Fibroblast of lung (primary cell): ENCODE measurements at regions not wholly inside any gene's neighbourhood (a gene's known extent, or its start where the extent isn't known, plus 50 kb on each side); places are given as distances from the start of the nearest gene placed in this dataset.

Experiments used
- DNase-seq, 2 donors: peaks; one replicate each; pipeline versions ENCODE4 v3.0.0 to v3.0.0-alpha.2; 2010; ENCODE audit warnings: low read depth in 2 of 2
- H2AFZ ChIP-seq: 2 replicates; pipeline ENCODE4 v1.5.1; 2012; ENCODE audit warnings: low read length, control low read depth, inconsistent platforms
- H3K27ac ChIP-seq: 2 replicates; pipeline ENCODE4 v1.5.1; 2011; ENCODE audit warnings: low read length, control low read depth; ENCODE audit not compliant: insufficient read depth
- H3K27me3 ChIP-seq: 2 replicates; pipeline ENCODE4 v1.5.1; 2011; ENCODE audit warnings: mild to moderate bottlenecking, low read length; ENCODE audit not compliant: control insufficient read depth, insufficient read depth
- H3K36me3 ChIP-seq: 2 replicates; pipeline ENCODE4 v1.5.1; 2011; ENCODE audit warnings: low read length; ENCODE audit not compliant: control insufficient read depth, insufficient read depth
- H3K4me1 ChIP-seq: 2 replicates; pipeline ENCODE4 v1.5.1; 2011; ENCODE audit warnings: low read length; ENCODE audit not compliant: control insufficient read depth, insufficient read depth; ENCODE audit errors: extremely low read depth
- H3K4me2 ChIP-seq: 2 replicates; pipeline ENCODE4 v1.5.1; 2011; ENCODE audit warnings: low read length, control low read depth; ENCODE audit not compliant: insufficient read depth; ENCODE audit errors: extremely low read depth
- H3K4me3 ChIP-seq, 4 experiments: fragments of 200-600 bp in 1 of 4; sonication (generic) in 1 of 4; replicated peaks in 1 of 4; 2 replicates each; pipeline ENCODE4 v1.5.1; 2011 to 2016; ENCODE audit warnings: low read length in 4 of 4, low read depth in 3 of 4, mild to moderate bottlenecking in 3 of 4, control low read depth in 2 of 4, inconsistent platforms in 1 of 4, mixed read lengths in 1 of 4; ENCODE audit not compliant: insufficient read depth in 1 of 4; ENCODE audit errors: control extremely low read depth in 1 of 4
- H3K79me2 ChIP-seq: 2 replicates; pipeline ENCODE4 v1.5.1; 2012; ENCODE audit warnings: mild to moderate bottlenecking, low read length, inconsistent platforms; ENCODE audit not compliant: control insufficient read depth, insufficient read depth
- H3K9ac ChIP-seq: 2 replicates; pipeline ENCODE4 v1.5.1; 2011; ENCODE audit warnings: mild to moderate bottlenecking, low read length, control low read depth; ENCODE audit not compliant: insufficient read depth
- H3K9me3 ChIP-seq: 2 replicates; pipeline ENCODE4 v1.5.1; 2012; ENCODE audit warnings: low read depth, low read length; ENCODE audit not compliant: control insufficient read depth, insufficient read depth
- H4K20me1 ChIP-seq: 2 replicates; pipeline ENCODE4 v1.5.1; 2011; ENCODE audit warnings: low read length; ENCODE audit not compliant: control insufficient read depth, insufficient read depth; ENCODE audit errors: extremely low read depth
- EZH2 ChIP-seq: IDR thresholded peaks from 2 replicates; pipeline ENCODE4 v1.5.1; 2012; ENCODE audit warnings: low read length, control low read depth, mild to moderate bottlenecking; ENCODE audit errors: missing control alignments
- TF ChIP-seq, protein P1 (sequence below), 2 donors: IDR thresholded peaks in 1 of 2; conservative IDR thresholded peaks in 1 of 2; 1 replicate in 1 of 2; 2 replicates in 1 of 2; pipeline ENCODE4 v1.5.1; 2011 to 2012; ENCODE audit warnings: low read length in 2 of 2, control low read depth in 1 of 2, inconsistent platforms in 1 of 2, low read depth in 1 of 2, mild to moderate bottlenecking in 1 of 2

DNA sequence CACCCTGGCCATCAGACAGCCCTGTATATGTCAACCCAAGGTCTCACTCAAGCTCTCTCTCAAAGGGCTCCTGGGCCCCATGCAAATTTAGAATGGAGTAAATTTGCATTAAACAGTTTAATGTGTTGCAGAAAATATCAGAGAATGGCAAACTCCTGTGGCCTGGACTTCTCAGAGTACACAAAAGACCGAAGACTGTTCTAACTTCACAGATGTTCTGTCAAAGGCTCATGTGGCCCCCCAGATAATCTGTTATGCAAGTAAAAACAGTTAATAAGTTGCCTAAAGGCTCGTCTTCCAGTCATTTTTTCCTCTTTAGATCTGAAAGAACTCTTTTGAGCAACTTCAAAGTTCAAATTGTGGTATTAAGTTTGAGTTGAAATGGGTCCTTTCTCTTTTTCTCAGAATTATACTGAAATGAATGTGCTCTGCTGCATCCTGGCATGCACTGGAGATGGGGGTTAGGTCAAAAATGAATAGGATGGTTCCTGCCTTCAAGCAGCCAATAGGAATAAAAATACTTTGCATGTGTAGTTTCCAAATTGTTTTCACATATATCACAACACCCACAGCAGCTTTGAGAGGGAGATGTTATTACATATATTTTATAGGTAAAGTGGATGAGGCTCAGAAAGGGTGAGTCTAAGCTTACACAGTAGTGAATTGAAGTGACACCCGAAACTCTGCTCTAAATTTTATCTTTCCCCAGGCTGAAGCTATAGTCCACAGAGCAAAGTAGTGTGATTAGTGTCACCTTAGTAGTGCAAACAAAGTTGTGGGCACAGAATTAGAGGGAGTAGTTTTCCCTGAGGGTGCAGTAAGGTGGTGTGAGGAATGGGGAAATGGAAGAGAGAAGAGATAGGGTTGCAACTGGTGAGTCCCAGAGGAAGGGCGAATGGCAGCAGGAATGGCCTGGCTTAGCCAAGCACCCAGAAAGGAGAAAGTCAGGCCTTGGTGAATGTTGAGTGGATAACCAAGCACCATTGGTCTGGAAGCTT is 205.0 kb upstream of the RFC3 start:
- no peak for TF ChIP-seq EZH2
- TF ChIP-seq, protein P1, sequence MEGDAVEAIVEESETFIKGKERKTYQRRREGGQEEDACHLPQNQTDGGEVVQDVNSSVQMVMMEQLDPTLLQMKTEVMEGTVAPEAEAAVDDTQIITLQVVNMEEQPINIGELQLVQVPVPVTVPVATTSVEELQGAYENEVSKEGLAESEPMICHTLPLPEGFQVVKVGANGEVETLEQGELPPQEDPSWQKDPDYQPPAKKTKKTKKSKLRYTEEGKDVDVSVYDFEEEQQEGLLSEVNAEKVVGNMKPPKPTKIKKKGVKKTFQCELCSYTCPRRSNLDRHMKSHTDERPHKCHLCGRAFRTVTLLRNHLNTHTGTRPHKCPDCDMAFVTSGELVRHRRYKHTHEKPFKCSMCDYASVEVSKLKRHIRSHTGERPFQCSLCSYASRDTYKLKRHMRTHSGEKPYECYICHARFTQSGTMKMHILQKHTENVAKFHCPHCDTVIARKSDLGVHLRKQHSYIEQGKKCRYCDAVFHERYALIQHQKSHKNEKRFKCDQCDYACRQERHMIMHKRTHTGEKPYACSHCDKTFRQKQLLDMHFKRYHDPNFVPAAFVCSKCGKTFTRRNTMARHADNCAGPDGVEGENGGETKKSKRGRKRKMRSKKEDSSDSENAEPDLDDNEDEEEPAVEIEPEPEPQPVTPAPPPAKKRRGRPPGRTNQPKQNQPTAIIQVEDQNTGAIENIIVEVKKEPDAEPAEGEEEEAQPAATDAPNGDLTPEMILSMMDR (conservative IDR thresholded peaks at IDR 0.05 in 1 of 2, IDR thresholded peaks at IDR 0.05 in 1 of 2; ENCODE audit: low read depth in 1 of 2, low read length in 2 of 2), result no peak
- H4K20me1 ChIP-seq, result no peaks in the 10 kb centered on the region
- H3K79me2 ChIP-seq, result no peaks in the 10 kb centered on the region
- no peak overlapping the region for H2AFZ ChIP-seq
- no peak overlapping the region for H3K4me2 ChIP-seq
- H3K9ac ChIP-seq, result no peak overlapping the region
- no peak for DNase-seq
- H3K27me3 ChIP-seq, result no peaks in the 10 kb centered on the region
- H3K4me1 ChIP-seq, result no peaks in the 10 kb centered on the region
- H3K9me3 ChIP-seq, result no peaks in the 10 kb centered on the region
- H3K36me3 ChIP-seq, result no peaks in the 10 kb centered on the region
- no peak overlapping the region for H3K27ac ChIP-seq
- H3K4me3 ChIP-seq, result no peak overlapping the region

DNA sequence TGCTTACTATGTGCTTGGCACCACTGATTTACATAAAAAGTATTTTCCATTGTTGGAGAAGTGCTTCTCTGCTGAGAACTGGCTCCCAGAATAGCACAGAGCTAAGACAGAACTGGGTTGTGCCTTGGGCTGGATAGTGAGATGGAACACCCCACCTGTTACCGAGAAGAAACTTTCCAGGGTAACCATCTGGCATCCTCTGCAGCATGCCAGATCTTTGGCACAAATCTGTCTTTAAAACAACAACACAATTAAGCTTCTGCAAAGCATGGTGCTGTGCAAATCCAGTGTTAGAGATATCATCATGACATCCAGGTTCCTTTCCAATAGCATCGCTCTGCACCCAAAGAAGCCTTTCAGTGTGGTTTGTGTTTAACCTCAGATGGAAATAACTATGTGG is 202.5 kb upstream of the RFC3 start:
- no peak overlapping the region for H2AFZ ChIP-seq
- no peaks in the 10 kb centered on the region for H3K9me3 ChIP-seq
- H3K4me1 ChIP-seq, result no peaks in the 10 kb centered on the region
- no peaks in the 10 kb centered on the region for H4K20me1 ChIP-seq
- no peaks in the 10 kb centered on the region for H3K27me3 ChIP-seq
- no peaks in the 10 kb centered on the region for H3K36me3 ChIP-seq
- no peak overlapping the region for H3K4me2 ChIP-seq
- TF ChIP-seq, protein P1 (conservative IDR thresholded peaks at IDR 0.05 in 1 of 2, IDR thresholded peaks at IDR 0.05 in 1 of 2; ENCODE audit: low read depth in 1 of 2, low read length in 2 of 2), result no peak
- TF ChIP-seq EZH2, result no peak
- H3K27ac ChIP-seq, result no peak overlapping the region
- H3K9ac ChIP-seq, result no peak overlapping the region
- H3K79me2 ChIP-seq, result no peaks in the 10 kb centered on the region
- DNase-seq, result no peak
- H3K4me3 ChIP-seq, result no peak overlapping the region

DNA sequence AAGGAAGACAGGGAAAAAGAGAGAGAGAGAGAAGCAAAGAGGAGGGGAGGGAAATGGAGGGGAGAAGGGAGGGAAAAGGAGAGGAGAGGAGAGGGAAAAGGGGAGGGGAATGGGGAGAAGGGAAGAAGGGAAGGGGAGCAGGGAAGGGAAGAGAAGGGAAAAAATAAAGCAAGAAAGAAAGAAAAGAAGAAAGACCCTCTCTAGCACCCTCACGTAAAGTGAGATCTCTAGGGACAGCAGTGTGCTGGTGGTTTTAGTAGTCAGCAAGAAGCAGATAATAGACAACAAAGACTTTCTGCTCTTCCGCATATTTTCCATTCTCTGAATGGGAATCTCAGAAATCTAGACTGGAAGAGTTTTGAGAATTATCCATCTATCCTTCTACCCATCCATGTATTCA is 201.8 kb upstream of the RFC3 start:
- Histone ChIP-seq H3K4me2 (no peak overlapping the region), H3K9me3 (no peaks in the 10 kb centered on the region), H4K20me1 (no peaks in the 10 kb centered on the region), H3K9ac (no peak overlapping the region), H2AFZ (no peak overlapping the region), H3K27ac (no peak overlapping the region), H3K27me3 (no peaks in the 10 kb centered on the region), H3K36me3 (no peaks in the 10 kb centered on the region), H3K79me2 (no peaks in the 10 kb centered on the region), H3K4me1 (no peaks in the 10 kb centered on the region), H3K4me3 (no peak overlapping the region)
- TF ChIP-seq EZH2, result no peak
- TF ChIP-seq, protein P1 (conservative IDR thresholded peaks at IDR 0.05 in 1 of 2, IDR thresholded peaks at IDR 0.05 in 1 of 2; ENCODE audit: low read depth in 1 of 2, low read length in 2 of 2), result no peak
- no peak for DNase-seq
